ENCODE measurements at regions not wholly inside any gene's neighbourhood (a gene's known extent, or its start where the extent isn't known, plus 50 kb on each side); places are given as distances from the start of the nearest gene placed in this dataset.

DNA sequence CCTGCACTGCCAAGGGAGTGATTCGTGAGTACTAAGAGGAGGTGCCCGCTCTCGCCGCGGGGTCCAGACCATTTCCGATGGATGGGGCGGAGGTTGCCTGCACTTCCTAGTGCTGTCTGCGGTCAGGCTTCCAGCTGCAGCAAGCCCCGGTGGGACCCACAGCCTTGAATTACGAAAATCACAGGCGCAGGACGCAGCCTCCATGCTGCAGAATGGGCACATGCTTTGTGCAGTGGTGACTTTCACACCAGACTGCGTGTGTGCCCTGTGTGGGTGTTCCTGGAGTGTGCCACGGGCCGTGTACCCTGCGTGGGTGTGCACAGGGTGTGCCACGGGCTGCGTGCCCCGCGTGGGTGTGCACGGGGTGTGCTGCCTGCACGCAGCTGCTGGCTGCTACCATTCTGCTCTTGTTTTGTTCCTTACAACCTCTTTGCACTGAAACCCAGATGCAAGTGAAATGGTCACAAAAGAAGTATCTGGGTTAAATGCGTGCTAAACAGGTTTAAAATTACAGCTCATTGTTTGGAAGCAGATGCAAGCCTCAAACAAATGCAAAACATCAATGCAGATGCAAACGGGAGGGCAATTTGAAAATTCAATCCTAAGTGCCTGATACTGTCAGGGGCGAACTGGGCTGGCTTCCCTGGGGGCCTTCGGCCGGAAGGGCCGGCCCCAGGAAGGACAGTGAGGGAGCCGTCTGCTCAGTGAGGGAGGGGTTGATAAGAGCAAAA, 221.2 kb upstream of the SOX1 start:
- Histone ChIP-seq H2AFZ (ENCODE audit: low read length) (peak overlapping the region; percentile 28; the same call in 1 of the 2 replicates), H3K23me2 (ENCODE audit: low read depth, low read length) (no peaks in the 10 kb centered on the region), H2BK120ac (replicated peaks; ENCODE audit: low read depth, low read length) (peak overlapping the region; percentile 94), H3K27me3 (replicated peaks in 1 of 4; ENCODE audit: control insufficient read depth in 3 of 4, extremely low read depth in 1 of 4, insufficient read depth in 3 of 4, low read length in 3 of 4) (no peaks in the 10 kb centered on the region), H3K18ac (ENCODE audit: extremely low read depth, low read length) (peak overlapping the region; percentile 92), H3K4me3 (ENCODE audit: extremely low read depth in 1 of 4, insufficient read depth in 2 of 4, low read depth in 3 of 4, low read length in 4 of 4) (peak overlapping the region in 3 of 4 experiments; percentile 1 to 46 (median 4); a peak in 2 of 8 replicates), H2BK20ac (ENCODE audit: low read length) (peak overlapping the region; percentile 53), H4K8ac (ENCODE audit: extremely low read depth, insufficient read depth, low read length) (peak overlapping the region; percentile 90), H3K4me2 (ENCODE audit: insufficient read depth in 1 of 2, low read depth in 2 of 2, low read length in 2 of 2) (peak overlapping the region; percentile 61 to 84), H3K23ac (ENCODE audit: insufficient read length) (no peak overlapping the region), H2BK15ac (ENCODE audit: low read length) (peak overlapping the region; percentile 3; the same call in 1 of the 2 replicates), H3K79me1 (ENCODE audit: low read depth, low read length) (no peaks in the 10 kb centered on the region), H4K5ac (ENCODE audit: insufficient read length, low read depth, low read length) (peak overlapping the region; percentile 73), H3K79me2 (ENCODE audit: control insufficient read depth in 1 of 2, insufficient read depth in 2 of 2, low read length in 2 of 2) (no peaks in the 10 kb centered on the region), H2BK5ac (ENCODE audit: low read depth, low read length) (peak overlapping the region; percentile 99), H3K36me3 (ENCODE audit: control insufficient read depth in 2 of 4, insufficient read depth in 4 of 4, low read length in 3 of 4) (no peaks in the 10 kb centered on the region), H2BK12ac (ENCODE audit: low read depth, low read length) (peak overlapping the region; percentile 89), H3K56ac (replicated peaks; ENCODE audit: insufficient read length, low read depth, low read length) (peak overlapping the region; percentile 5), H3K14ac (ENCODE audit: insufficient read length) (no peak overlapping the region), H2AK5ac (ENCODE audit: low read depth, low read length) (peak overlapping the region; percentile 66; the same call in 1 of the 2 replicates), H3K9me3 (ENCODE audit: insufficient read depth in 2 of 2, low read depth in 1 of 2, low read length in 1 of 2) (peaks cover 5% of the 10 kb centered on the region in 2 experiments; a peak in 1 of 4 replicates), H3K27ac (ENCODE audit: low read depth, low read length) (peak overlapping the region; percentile 70; the same call in 1 of the 2 replicates), H3K4me1 (replicated peaks in 1 of 4; ENCODE audit: control insufficient read depth in 3 of 4, insufficient read depth in 4 of 4, low read length in 3 of 4) (peaks cover 4 to 26% (median 10%) of the 10 kb centered on the region in 4 experiments), H4K91ac (replicated peaks; ENCODE audit: insufficient read length, low read length) (peak overlapping the region; percentile 99), H4K20me1 (replicated peaks in 1 of 2; ENCODE audit: control insufficient read depth in 1 of 2, insufficient read depth in 2 of 2, low read length in 2 of 2) (no peaks in the 10 kb centered on the region), H3K9ac (replicated peaks in 1 of 4; ENCODE audit: extremely low read depth in 1 of 4, low read depth in 3 of 4, low read length in 3 of 4) (peak overlapping the region in 1 of 4 experiments; percentile 8; a peak in 2 of 7 replicates), H3K4ac (replicated peaks; ENCODE audit: insufficient read length, low read depth, low read length) (peak overlapping the region; percentile 91)
- 12% methylated on average over 29 of the region's 29 CpGs; no CpG with 5 or more reads in 1 of the 2 experiments for WGBS, 2 experiments (ENCODE audit: extremely low coverage in 1 of 2, insufficient coverage in 1 of 2, insufficient read length in 1 of 2, insufficient replicate concordance in 2 of 2, low coverage in 1 of 2, low lambda C conversion rate in 2 of 2, missing lambda C conversion rate in 1 of 2)
- ChIA-PET CTCF (ENCODE audit: partially characterized antibody) (interaction anchor here (1.1 kb wide), 1 partner anchor 16 kb away, joined by 3 read pairs; no protein-coding TSS in a partner anchor), POLR2A (ENCODE audit: partially characterized antibody) (interaction anchor here (1.8 kb wide), 1 partner anchor 9 kb away, joined by 9 read pairs; no protein-coding TSS in a partner anchor)
- FAIRE-seq (no peak), DNase-seq (ENCODE audit: low read depth in 1 of 2, low spot score in 2 of 2) (peak; percentile 64 to 71)
- 0 out of 2 replicates have a peak, but pooled peaks have one; percentile 31 for TF ChIP-seq BACH1 (IDR thresholded peaks at IDR 0.05; ENCODE audit: low read length)
- TF ChIP-seq CBX8 (IDR thresholded peaks at IDR 0.05; ENCODE audit: borderline replicate concordance, low read depth, low read length) = no peak
- TF ChIP-seq SRF (IDR thresholded peaks at IDR 0.05; ENCODE audit: low read depth, low read length) = no peak
- TF ChIP-seq EP300 (IDR thresholded peaks at IDR 0.05; ENCODE audit: borderline replicate concordance in 1 of 2, low read depth in 2 of 2, low read length in 2 of 2) = no peak
- peak; percentile 27 for TF ChIP-seq EZH2 (IDR thresholded peaks at IDR 0.05; ENCODE audit: low read depth, low read length, severe bottlenecking)
- peak; percentile 60 for TF ChIP-seq ASH2L (IDR thresholded peaks at IDR 0.05; ENCODE audit: low read length)
- TF ChIP-seq BRCA1 (IDR thresholded peaks at IDR 0.05; ENCODE audit: low read depth, low read length) = no peak
- TF ChIP-seq ZNF274 (IDR thresholded peaks at IDR 0.05; ENCODE audit: borderline replicate concordance, extremely low read depth, low read length) = no peak
- no peak for TF ChIP-seq CHD2 (IDR thresholded peaks at IDR 0.05; ENCODE audit: low read length)
- TF ChIP-seq SP1 (IDR thresholded peaks at IDR 0.05; ENCODE audit: low read depth, low read length) = peak; percentile 12; the same call in 1 of the 2 replicates
- TF ChIP-seq, protein P1, sequence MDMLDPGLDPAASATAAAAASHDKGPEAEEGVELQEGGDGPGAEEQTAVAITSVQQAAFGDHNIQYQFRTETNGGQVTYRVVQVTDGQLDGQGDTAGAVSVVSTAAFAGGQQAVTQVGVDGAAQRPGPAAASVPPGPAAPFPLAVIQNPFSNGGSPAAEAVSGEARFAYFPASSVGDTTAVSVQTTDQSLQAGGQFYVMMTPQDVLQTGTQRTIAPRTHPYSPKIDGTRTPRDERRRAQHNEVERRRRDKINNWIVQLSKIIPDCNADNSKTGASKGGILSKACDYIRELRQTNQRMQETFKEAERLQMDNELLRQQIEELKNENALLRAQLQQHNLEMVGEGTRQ (IDR thresholded peaks at IDR 0.05; ENCODE audit: low read length) = no peak
